ENCODE measurements at regions not wholly inside any gene's neighbourhood (a gene's known extent, or its start where the extent isn't known, plus 50 kb on each side); places are given as distances from the start of the nearest gene placed in this dataset.

DNA sequence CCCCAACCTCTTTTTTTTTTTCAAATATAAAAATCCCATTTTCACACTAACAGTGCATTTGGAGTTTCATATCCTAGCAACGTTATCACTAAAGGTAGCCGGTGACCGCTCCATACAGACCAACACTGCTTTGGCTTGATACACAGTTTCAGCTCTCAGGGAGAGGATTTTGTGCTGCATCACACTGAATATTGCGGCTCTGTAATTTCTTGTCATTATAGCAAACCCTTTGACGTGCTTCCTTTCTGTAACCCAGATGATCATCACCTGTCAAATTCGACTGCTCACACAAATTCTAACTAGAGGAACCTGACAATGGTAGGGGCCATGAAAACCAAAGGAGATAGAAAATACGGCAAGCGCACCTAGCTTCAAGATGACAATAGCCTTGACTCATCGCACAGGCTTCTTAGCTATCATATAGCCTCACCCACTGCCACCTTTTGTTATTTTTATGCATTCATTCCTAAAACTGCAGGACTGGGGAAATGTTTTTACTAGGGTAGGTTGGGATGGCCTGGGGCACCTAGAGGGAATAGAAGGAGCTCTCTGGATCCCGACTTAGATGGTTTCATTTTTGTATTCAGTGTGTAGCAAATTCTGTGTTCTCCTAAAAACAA lies 582.9 kb upstream of the PIK3C3 start:
- no peak overlapping the region for H3K27ac ChIP-seq (ENCODE audit: low read depth in 1 of 2, low read length in 2 of 2)
- no peak for DNase-seq (ENCODE audit: low spot score)
- H3K36me3 ChIP-seq (ENCODE audit: control insufficient read depth in 4 of 4, insufficient read depth in 3 of 4, low read depth in 1 of 4, low read length in 3 of 4): no peaks in the 10 kb centered on the region
- H3K9ac ChIP-seq (ENCODE audit: low read depth in 1 of 2, low read length in 2 of 2): no peak overlapping the region
- H3K4me1 ChIP-seq (ENCODE audit: control insufficient read depth in 4 of 4, insufficient read depth in 4 of 4, low read length in 3 of 4): no peaks in the 10 kb centered on the region
- H3K4me3 ChIP-seq (ENCODE audit: low read depth in 1 of 3, low read length in 3 of 3): no peak overlapping the region
- 77% methylated on average over 10 of the region's 10 CpGs for WGBS
- no peaks in the 10 kb centered on the region for H3K9me3 ChIP-seq (ENCODE audit: control insufficient read depth in 4 of 4, low read length in 3 of 4)
- H3K27me3 ChIP-seq (ENCODE audit: control insufficient read depth in 4 of 4, insufficient read depth in 4 of 4, low read length in 3 of 4): peaks cover 0 to 5% (median 0%) of the 10 kb centered on the region in 4 donors
- TF ChIP-seq EGR1 (IDR thresholded peaks at IDR 0.05; ENCODE audit: low read depth in 2 of 2) (no peak), SP1 (IDR thresholded peaks at IDR 0.05) (no peak), HNF4A (conservative IDR thresholded peaks at IDR 0.05) (no peak), FOXA1 (IDR thresholded peaks at IDR 0.05) (no peak), NR2F2 (IDR thresholded peaks at IDR 0.05) (no peak), FOXA2 (IDR thresholded peaks at IDR 0.05) (no peak), JUND (IDR thresholded peaks at IDR 0.05) (no peak), RAD21 (IDR thresholded peaks at IDR 0.05) (no peak), GABPA (IDR thresholded peaks at IDR 0.05 in 1 of 2, conservative IDR thresholded peaks at IDR 0.05 in 1 of 2) (no peak), YY1 (IDR thresholded peaks at IDR 0.05) (no peak), HNF4G (IDR thresholded peaks at IDR 0.05) (no peak), TAF1 (conservative IDR thresholded peaks at IDR 0.05) (no peak), RXRA (IDR thresholded peaks at IDR 0.05) (no peak)
- TF ChIP-seq, protein P1, sequence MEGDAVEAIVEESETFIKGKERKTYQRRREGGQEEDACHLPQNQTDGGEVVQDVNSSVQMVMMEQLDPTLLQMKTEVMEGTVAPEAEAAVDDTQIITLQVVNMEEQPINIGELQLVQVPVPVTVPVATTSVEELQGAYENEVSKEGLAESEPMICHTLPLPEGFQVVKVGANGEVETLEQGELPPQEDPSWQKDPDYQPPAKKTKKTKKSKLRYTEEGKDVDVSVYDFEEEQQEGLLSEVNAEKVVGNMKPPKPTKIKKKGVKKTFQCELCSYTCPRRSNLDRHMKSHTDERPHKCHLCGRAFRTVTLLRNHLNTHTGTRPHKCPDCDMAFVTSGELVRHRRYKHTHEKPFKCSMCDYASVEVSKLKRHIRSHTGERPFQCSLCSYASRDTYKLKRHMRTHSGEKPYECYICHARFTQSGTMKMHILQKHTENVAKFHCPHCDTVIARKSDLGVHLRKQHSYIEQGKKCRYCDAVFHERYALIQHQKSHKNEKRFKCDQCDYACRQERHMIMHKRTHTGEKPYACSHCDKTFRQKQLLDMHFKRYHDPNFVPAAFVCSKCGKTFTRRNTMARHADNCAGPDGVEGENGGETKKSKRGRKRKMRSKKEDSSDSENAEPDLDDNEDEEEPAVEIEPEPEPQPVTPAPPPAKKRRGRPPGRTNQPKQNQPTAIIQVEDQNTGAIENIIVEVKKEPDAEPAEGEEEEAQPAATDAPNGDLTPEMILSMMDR (IDR thresholded peaks at IDR 0.05; ENCODE audit: low read depth, low read length, missing input control): no peak
- TF ChIP-seq, protein P2, sequence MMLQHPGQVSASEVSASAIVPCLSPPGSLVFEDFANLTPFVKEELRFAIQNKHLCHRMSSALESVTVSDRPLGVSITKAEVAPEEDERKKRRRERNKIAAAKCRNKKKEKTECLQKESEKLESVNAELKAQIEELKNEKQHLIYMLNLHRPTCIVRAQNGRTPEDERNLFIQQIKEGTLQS (IDR thresholded peaks at IDR 0.05): no peak
- TF ChIP-seq, protein P3, sequence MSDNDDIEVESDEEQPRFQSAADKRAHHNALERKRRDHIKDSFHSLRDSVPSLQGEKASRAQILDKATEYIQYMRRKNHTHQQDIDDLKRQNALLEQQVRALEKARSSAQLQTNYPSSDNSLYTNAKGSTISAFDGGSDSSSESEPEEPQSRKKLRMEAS (IDR thresholded peaks at IDR 0.05): no peak
- TF ChIP-seq, protein P4, sequence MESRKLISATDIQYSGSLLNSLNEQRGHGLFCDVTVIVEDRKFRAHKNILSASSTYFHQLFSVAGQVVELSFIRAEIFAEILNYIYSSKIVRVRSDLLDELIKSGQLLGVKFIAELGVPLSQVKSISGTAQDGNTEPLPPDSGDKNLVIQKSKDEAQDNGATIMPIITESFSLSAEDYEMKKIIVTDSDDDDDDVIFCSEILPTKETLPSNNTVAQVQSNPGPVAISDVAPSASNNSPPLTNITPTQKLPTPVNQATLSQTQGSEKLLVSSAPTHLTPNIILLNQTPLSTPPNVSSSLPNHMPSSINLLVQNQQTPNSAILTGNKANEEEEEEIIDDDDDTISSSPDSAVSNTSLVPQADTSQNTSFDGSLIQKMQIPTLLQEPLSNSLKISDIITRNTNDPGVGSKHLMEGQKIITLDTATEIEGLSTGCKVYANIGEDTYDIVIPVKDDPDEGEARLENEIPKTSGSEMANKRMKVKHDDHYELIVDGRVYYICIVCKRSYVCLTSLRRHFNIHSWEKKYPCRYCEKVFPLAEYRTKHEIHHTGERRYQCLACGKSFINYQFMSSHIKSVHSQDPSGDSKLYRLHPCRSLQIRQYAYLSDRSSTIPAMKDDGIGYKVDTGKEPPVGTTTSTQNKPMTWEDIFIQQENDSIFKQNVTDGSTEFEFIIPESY (IDR thresholded peaks at IDR 0.05): no peak
- TF ChIP-seq, protein P5, sequence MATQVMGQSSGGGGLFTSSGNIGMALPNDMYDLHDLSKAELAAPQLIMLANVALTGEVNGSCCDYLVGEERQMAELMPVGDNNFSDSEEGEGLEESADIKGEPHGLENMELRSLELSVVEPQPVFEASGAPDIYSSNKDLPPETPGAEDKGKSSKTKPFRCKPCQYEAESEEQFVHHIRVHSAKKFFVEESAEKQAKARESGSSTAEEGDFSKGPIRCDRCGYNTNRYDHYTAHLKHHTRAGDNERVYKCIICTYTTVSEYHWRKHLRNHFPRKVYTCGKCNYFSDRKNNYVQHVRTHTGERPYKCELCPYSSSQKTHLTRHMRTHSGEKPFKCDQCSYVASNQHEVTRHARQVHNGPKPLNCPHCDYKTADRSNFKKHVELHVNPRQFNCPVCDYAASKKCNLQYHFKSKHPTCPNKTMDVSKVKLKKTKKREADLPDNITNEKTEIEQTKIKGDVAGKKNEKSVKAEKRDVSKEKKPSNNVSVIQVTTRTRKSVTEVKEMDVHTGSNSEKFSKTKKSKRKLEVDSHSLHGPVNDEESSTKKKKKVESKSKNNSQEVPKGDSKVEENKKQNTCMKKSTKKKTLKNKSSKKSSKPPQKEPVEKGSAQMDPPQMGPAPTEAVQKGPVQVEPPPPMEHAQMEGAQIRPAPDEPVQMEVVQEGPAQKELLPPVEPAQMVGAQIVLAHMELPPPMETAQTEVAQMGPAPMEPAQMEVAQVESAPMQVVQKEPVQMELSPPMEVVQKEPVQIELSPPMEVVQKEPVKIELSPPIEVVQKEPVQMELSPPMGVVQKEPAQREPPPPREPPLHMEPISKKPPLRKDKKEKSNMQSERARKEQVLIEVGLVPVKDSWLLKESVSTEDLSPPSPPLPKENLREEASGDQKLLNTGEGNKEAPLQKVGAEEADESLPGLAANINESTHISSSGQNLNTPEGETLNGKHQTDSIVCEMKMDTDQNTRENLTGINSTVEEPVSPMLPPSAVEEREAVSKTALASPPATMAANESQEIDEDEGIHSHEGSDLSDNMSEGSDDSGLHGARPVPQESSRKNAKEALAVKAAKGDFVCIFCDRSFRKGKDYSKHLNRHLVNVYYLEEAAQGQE (IDR thresholded peaks at IDR 0.05): no peak

Measured in liver (tissue), 8 donors.